Prostate gland (tissue), 2 donors: ENCODE measurements at regions not wholly inside any gene's neighbourhood (a gene's known extent, or its start where the extent isn't known, plus 50 kb on each side); places are given as distances from the start of the nearest gene placed in this dataset.

Source experiments
- DNase-seq: peaks from one replicate; pipeline ENCODE4 v3.0.0-alpha.2; 2019; ENCODE audit warnings: low spot score
- H3K27ac ChIP-seq, 2 donors: fragments of 200-600 bp; sonication (generic); 2 replicates each; pipeline ENCODE4 v1.5.1; 2017 to 2019
- H3K27me3 ChIP-seq: fragments of 200-600 bp; sonication (generic); replicated peaks from 2 replicates; pipeline ENCODE4 v1.5.1; 2019; ENCODE audit not compliant: insufficient read depth
- H3K36me3 ChIP-seq, 2 donors: fragments of 200-600 bp; sonication (generic); 1 replicate in 1 of 2; 2 replicates in 1 of 2; pipeline versions ENCODE4 v1.5.1 to v1.8.1; 2017 to 2019
- H3K4me1 ChIP-seq: fragments of 200-600 bp; sonication (generic); replicated peaks from 2 replicates; pipeline ENCODE4 v1.5.1; 2019
- H3K4me3 ChIP-seq, 2 donors: fragments of 200-600 bp; sonication (generic); 2 replicates each; pipeline ENCODE4 v1.5.1; 2017 to 2019
- H3K9me3 ChIP-seq: fragments of 200-600 bp; sonication (generic); 2 replicates; pipeline ENCODE4 v1.5.1; 2017
- CTCF ChIP-seq, 4 experiments: fragments of 200-600 bp in 2 of 4; fragments of 450-650 bp in 2 of 4; sonication (generic) in 2 of 4; IDR thresholded peaks; 1 replicate in 3 of 4; 2 replicates in 1 of 4; pipeline ENCODE4 v1.5.1; 2016 to 2019; ENCODE audit warnings: antibody characterized with exemption in 4 of 4, mild to moderate bottlenecking in 2 of 4, moderate library complexity in 2 of 4
- POLR2A ChIP-seq: fragments of 450-650 bp; IDR thresholded peaks from one replicate; pipeline ENCODE4 v1.6.1; 2016; ENCODE audit warnings: antibody characterized with exemption, mild to moderate bottlenecking
- POLR2AphosphoS5 ChIP-seq: sonication (generic); formaldehyde crosslinking; IDR thresholded peaks from one replicate; pipeline ENCODE4 v1.6.1; 2017; ENCODE audit warnings: antibody characterized with exemption
- WGBS: methylation state at CpG from one replicate; pipeline ENCODE4 v1.1.5; 2018; 5-methylcytosine and 5-hydroxymethylcytosine counted together
- intact Hi-C: fragments of 100-400 bp; cut with DNase I; formaldehyde crosslinking; loops from one replicate; pipeline ENCODE4 v1.14.2; 2022

- no peak for DNase-seq
- H3K4me3 ChIP-seq, result no peak overlapping the region
- intact Hi-C loops, result no loop called here
- H3K4me1 ChIP-seq, result no peaks in the 10 kb centered on the region
- H3K27me3 ChIP-seq, result no peaks in the 10 kb centered on the region
- TF ChIP-seq POLR2A (no peak), POLR2AphosphoS5 (no peak)
- H3K36me3 ChIP-seq, result no peaks in the 10 kb centered on the region
- H3K27ac ChIP-seq, result no peak overlapping the region
- 96% methylated on average over 8 of the region's 8 CpGs for WGBS
- no peaks in the 10 kb centered on the region for H3K9me3 ChIP-seq
Observed at GRCh38 chr1:186541003-186541402, 80.1 kb upstream of the PDC start.

- Histone ChIP-seq H3K4me1 (no peaks in the 10 kb centered on the region), H3K4me3 (no peak overlapping the region), H3K36me3 (no peaks in the 10 kb centered on the region), H3K27ac (no peak overlapping the region), H3K9me3 (no peaks in the 10 kb centered on the region), H3K27me3 (no peaks in the 10 kb centered on the region)
- 87% methylated on average over 3 of the region's 3 CpGs for WGBS
- TF ChIP-seq CTCF (IDR thresholded peaks at IDR 0.05) (no peak), POLR2A (no peak), POLR2AphosphoS5 (no peak)
- DNase-seq, result no peak
- intact Hi-C loops, result no loop called here
Observed at GRCh38 chr1:186540521-186540920, 79.6 kb upstream of the PDC start.

- Histone ChIP-seq H3K27ac (no peak overlapping the region), H3K36me3 (no peaks in the 10 kb centered on the region), H3K27me3 (no peaks in the 10 kb centered on the region), H3K4me1 (no peaks in the 10 kb centered on the region), H3K9me3 (no peaks in the 10 kb centered on the region), H3K4me3 (no peak overlapping the region)
- TF ChIP-seq POLR2A, result no peak
- TF ChIP-seq POLR2AphosphoS5, result no peak
- intact Hi-C loops, result no loop called here
- 96% methylated on average over 3 of the region's 3 CpGs for WGBS
- no peak for DNase-seq
Observed at GRCh38 chr1:186536273-186536890, 75.5 kb upstream of the PDC start.

GRCh38 chr1:186535388-186536133, 74.6 kb upstream of the PDC start:
- 46% methylated on average over 5 of the region's 5 CpGs for WGBS
- TF ChIP-seq CTCF (IDR thresholded peaks at IDR 0.05) (no peak), POLR2A (no peak), POLR2AphosphoS5 (no peak)
- DNase-seq, result no peak
- Histone ChIP-seq H3K27ac (no peak overlapping the region), H3K4me3 (no peak overlapping the region), H3K4me1 (no peaks in the 10 kb centered on the region), H3K36me3 (no peaks in the 10 kb centered on the region), H3K27me3 (no peaks in the 10 kb centered on the region), H3K9me3 (no peaks in the 10 kb centered on the region)
- intact Hi-C loops, result no loop called here

GRCh38 chr1:186534401-186534800, 73.5 kb upstream of the PDC start:
- 90% methylated on average over 4 of the region's 4 CpGs for WGBS
- no peaks in the 10 kb centered on the region for H3K27me3 ChIP-seq
- no peaks in the 10 kb centered on the region for H3K36me3 ChIP-seq
- no peak overlapping the region for H3K4me3 ChIP-seq
- H3K27ac ChIP-seq, result no peak overlapping the region
- intact Hi-C loops, result no loop called here
- H3K9me3 ChIP-seq, result no peaks in the 10 kb centered on the region
- no peak for DNase-seq
- H3K4me1 ChIP-seq, result no peaks in the 10 kb centered on the region
- no peak for TF ChIP-seq POLR2A
- TF ChIP-seq CTCF (IDR thresholded peaks at IDR 0.05), result no peak
- TF ChIP-seq POLR2AphosphoS5, result no peak

- 84% methylated on average over 2 of the region's 2 CpGs for WGBS
- Histone ChIP-seq H3K4me3 (no peak overlapping the region), H3K36me3 (no peaks in the 10 kb centered on the region), H3K27ac (no peak overlapping the region), H3K4me1 (no peaks in the 10 kb centered on the region), H3K27me3 (no peaks in the 10 kb centered on the region), H3K9me3 (no peaks in the 10 kb centered on the region)
- TF ChIP-seq POLR2AphosphoS5 (no peak), CTCF (IDR thresholded peaks at IDR 0.05) (no peak), POLR2A (no peak)
- intact Hi-C loops, result no loop called here
- no peak for DNase-seq
Observed at GRCh38 chr1:186532466-186532865, 71.6 kb upstream of the PDC start.
